CD4-positive, alpha-beta T cell treated with Interleukin-1 beta for 1 hour (primary cell): ENCODE measurements at regions not wholly inside any gene's neighbourhood (a gene's known extent, or its start where the extent isn't known, plus 50 kb on each side); places are given as distances from the start of the nearest gene placed in this dataset.

Experiments used
- DNase-seq, 2 donors: peaks; one replicate each; pipeline ENCODE4 v3.0.0-alpha.2; 2020 to 2022

DNA sequence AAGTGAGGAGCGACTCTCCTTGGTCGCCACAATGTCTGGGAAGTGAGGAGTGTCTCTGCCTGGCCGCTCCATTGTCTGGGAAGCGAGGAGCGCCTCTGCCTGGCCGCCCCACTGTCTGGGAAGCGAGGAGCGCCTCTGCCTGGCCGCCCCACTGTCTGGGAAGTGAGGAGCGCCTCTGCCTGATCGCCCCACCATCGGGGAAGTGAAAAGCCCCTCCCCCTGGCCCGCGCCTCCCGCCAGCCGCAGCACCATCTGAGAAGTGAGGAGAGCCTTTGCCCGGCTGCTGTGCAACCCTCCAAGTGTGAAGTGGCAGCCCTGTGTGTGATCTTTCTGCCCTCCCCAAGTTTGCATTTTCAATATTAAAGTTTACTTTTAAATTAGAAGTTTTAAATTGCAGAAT is 95.0 kb upstream of the PPP2R5A start:
- DNase-seq, result no peak

DNA sequence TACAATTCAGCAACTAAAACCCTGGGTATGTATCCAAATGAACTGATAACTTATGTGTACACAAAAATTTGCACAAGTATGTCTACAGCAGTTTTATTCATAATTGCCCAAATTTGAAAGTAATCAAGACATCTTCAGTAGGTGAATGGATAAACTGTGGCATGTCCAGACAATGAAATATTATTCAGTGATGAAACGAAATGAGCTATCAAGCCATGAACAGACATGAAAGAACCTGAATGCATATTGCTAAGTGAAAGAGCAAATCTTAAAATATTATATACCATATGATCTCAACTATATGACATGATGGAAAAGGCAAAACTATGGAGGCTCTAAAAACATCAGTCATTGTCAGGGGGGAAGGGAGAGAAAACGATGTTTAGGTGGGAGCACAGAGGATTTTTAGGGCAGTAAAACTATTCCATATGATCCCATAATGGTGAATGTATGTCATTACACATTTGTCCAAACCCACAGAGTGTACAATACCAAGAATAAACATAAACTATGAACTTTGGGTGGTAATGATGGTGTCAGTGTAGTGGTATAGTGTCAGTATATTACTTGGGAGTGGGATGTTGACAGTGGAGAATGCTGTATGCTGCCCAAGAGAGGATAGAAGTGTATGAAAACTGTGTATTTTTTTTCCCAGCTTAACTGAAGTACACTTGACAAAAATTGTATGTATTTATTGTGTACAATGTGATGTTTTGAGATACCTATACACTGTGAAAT is 92.8 kb upstream of the PPP2R5A start:
- DNase-seq, result no peak

DNA sequence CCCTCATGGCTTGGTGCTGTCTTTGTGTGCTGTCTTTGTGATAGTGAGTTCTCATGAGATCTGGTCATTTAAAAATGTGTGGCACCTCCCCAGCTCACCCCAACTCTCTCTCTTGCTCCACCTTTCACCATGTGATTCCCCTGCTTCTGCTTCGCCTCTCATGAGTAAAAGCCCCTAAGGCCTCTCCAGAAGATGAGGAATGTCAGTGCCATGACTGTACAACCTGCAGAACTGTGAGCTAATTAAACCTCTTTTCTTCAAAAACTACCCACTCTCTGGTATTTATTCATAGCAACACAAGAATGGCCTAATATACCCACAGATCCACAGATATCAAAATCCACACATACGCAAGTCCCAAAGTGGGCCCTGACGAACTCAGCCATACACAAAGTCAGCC is 88.9 kb upstream of the PPP2R5A start:
- no peak for DNase-seq

DNA sequence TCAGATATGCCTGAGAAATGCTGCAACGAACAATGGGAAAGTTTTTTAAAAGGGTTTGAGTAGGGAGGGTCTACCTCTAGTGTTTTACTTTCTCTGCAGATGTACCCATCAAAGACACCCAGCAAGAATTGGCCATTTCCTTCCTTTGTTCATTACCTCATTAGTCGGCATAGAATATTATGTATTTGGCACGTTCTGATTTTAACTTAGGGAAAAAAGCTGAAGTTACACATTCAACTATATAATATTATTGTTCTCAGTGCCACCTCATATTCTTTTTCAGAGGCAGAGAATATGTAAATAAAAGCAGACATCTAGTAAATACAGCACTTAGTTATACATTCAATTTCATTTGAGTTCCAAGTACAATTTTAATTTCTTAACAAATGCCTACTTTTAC is 83.7 kb upstream of the PPP2R5A start:
- DNase-seq, result no peak

DNA sequence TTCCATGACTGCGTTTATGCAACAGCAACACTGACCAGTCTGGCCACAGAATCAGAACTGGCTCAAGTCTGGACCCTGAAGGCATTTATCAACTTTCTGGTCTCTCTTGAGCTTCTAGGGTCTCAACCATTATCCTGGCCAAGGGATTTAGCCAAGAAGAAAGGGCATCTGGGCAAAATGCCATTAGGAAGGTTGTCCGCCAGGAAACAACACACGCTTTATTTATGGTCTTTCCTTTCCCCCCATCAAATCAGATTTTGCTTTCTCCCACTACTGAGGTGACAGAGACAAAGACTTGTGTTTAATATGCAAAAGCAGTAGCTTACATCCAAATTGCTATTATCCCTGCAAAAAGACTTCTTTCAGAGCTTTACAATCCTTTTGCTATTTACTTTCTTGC is 81.6 kb upstream of the PPP2R5A start:
- DNase-seq, result no peak

DNA sequence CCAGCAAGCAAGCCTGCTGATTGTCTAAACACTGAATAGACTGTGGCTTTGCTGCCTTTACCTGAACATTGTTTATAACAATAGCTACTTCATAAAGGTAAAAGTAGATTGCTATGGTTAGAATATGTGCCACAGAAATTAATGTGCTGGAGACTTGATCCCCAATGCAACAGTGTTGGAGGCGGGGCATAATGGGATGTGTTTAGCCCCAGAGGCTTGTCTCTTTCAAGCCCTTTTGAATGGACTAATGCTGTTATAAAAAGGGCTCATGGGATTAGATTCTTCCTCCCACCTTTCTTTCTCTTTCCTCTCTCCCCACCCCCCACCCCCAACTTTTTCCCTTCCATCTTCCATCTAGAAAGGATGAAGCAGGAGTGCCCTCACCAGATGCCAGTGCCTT is 80.2 kb upstream of the PPP2R5A start:
- no peak for DNase-seq

DNA sequence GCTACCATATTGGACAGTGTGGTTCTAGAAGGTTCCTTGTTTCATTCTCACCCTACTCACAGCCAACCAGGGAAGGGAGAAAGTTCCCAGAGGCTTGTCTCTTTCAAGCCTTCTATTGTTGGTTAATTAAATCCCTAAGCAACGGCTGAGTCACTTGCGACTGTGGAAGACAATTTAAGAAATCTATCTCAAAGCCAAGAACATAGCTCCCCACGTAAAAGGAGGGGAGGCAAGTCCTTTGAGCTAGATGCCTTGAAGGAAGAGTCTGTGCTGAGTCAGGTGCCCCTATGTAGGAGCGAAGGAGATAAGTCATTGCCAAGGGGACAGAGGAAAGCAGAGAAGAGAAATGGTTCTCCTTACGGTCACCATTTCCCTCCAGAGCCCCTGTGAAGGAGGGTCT is 79.4 kb upstream of the PPP2R5A start:
- no peak for DNase-seq

DNA sequence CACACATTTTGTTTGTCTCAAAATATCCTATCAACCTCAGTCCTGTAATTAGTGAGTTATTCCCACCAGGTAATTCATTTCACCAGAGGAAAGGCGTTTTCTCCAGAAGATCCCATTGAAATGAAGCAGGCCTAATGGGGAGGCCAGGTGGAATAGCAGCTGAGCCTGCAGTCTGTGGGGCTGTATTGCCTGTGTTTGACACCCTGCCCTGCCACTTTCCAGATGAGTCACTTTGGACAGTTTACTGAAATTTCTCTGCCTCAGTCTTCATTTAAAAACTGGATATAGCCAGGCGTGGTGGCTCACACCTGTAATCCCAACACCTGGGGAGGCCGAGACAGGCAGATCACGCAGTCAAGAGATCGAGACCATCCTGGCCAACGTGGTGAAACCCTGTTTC is 78.1 kb upstream of the PPP2R5A start:
- no peak for DNase-seq

DNA sequence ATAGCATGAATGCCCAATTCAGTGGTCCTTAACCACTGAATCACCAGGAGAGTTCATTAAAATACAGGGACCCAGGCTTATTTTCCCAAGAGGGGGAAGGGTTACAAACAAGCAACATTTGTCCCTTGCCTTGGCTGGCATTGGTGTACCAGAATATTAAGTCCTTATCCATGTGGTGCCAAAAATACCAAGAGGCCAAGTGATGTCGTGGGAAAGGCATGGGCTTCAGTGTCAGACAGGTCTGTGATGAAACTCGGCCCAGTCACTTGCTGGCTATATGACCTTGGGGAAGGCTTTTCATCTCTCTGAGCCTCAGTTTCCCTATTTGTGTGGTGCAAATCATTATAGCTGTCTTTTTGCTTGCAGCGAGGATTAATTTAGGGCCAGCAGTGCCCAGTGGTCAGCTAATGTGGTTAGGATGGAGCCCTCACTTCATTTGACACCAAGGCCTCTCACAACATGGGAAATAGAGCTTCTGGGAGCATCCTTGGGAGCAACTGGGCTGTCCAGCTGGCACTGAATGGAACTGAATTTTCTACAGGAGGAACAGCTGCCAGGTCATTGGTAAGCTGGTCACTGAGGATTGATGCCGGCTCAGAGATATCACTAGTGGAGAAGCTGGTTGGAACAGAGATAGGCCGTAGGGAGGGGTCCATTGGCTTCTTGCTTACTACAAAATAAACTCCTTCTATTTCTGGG is 77.2 kb upstream of the PPP2R5A start:
- DNase-seq, result no peak

DNA sequence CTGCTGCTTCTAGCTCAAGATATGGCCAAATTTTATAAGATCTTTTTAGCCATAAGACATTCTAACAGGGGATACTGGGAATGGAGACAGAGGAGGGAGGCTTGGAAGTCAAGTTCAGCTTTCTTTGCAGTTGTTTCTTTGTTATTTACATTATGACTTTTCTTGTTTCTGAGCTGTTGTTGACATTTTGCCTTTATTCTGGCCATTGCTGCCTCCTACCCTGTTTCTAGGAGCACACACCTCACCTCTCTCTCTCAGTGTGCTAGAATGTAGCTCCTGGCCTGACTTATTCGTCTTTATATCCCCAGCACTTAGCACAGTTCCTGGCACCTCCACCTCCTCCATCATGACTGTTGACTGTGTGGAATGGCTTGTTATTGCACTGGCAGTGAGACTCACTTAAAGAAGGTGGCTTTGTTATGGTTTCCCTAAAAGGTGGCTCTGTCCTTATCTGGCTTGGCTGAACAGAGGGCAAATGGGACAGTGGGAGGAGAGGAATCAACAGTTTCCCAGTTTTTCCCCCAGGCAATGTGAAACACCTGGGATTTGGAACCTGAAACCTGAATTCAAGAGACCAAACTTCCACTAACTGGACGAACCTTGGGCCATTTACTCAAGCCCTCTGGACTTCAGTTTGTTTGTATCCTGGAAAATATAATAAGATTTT is 76.1 kb upstream of the PPP2R5A start:
- DNase-seq, result no peak

DNA sequence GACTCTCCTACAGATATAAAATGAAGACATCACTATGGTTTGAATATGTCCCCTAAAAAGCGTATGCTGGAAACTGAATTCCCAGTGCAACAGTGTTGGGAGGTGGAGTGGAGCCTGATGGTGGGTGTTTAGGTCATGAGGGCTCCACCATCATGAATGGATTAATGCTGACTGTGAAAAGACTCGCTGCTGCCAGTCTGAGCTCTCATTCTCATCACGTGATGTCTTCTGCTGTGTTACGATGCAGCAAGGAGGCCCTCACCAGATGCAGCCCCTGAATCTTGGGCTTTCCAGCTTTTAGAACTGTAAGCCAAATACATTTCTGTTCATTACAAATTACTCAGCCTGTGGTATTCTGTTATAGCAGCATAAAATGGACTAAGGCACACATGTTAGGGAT is 73.8 kb upstream of the PPP2R5A start:
- DNase-seq, result no peak

DNA sequence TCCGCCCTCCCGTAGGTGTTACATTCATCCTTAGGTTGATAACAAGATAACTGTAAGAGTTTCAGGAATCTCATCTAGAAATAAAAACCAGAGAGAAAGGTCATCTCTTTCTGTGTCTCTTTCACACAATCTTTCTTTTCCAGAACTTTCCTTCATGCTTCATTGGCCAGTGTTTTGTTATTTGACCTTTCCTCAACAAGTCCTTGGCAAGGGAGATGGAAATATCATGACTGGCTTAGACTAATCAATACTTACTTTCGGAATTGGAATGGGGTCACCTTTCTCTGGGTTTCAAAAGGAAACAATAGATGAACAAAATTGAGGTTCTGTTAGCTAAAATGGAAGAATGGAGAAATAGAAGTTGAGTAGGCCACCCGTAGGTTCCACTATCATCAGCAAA is 72.9 kb upstream of the PPP2R5A start:
- DNase-seq, result no peak

DNA sequence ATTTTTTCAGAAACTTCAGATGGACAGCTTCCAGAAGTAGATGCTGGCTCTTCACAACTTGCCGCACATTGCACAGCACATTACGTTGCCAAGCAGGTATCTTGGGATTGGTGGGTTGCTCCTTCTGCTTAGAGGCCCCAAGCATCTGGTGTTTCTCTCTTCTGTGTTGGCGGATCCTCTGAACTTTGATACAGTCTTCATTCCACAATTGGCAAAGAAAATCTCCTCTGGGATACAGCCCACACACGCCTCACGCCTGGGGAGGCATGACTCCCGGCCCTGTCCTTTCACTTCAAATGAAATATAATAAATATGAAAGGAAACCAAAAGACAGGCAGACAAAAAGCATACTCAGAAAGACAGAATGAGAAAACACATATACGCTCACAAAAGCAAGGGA is 72.3 kb upstream of the PPP2R5A start:
- no peak for DNase-seq

DNA sequence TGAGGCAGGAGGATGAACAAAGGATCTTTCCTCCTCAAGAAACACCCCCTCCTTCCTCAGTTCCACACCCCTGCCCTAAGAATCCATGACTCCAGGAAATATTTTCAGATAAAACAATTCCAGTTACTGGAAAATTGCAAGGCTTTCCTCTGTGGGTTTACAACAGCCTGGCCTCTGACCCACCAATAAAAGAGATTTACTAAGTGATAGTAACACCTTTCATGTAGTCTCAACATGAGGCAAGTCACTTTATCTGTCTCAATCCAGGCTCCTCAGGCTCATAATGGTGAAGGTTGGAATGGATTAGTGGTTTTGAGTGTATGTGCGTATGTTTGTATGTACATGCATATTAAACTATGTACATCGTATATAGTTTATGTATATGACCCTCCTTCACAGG is 71.4 kb upstream of the PPP2R5A start:
- no peak for DNase-seq

DNA sequence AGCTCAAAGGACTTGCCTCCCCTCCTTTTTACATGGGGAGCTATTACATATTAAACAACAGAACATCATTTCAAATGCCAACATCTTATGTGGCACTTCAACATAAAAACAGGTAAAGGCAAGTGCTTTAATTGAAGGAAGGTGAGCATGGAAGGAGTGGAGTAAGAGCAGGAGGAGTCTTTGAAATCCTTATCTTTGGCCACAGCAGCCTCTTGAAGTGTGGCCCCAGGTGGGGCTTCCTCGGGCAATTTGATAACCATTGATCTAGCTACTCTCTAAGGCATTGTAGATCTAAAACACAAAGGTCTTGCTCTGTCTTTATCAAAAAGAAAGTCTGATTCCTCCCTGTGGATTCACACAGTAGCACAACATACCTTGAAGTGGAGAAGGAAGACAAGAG is 70.9 kb upstream of the PPP2R5A start:
- DNase-seq, result no peak

DNA sequence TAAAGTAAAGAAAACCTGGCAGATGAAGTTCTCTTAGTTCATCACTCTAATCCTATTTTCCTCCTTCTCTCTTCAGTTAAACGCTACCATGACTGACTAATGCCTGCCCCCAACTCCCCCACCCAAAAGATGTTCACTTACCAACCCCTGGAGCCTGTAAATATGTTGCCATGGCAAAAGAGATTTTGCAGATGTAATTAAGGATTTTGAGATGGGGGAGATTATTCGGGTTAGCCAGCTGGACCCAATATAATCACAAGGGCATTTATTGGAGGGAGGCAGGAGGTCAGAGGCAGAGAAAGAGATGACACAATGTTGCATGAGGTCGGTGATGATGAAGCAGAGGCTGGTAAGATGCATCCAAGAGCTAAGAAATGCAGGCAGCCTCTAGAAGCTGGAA is 69.3 kb upstream of the PPP2R5A start:
- no peak for DNase-seq

DNA sequence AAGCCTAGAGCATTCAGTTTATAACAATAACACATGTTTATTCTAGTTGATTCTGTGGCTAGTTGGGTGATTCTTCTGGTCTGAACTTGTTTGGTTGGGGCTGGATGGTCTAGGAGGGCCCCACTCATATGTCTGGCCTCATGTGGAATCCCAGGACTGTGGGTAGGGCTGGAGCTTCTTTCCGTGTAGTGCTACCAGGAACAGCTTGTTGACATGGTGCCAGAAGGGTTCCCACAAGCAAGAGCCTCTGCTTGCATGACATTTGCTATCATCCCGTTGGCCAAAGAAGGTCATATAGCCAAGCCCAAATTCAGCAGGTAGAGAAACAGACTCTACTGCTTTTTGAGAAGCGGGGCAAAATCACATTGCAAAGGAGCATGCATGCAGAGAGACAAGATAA is 67.6 kb upstream of the PPP2R5A start:
- no peak for DNase-seq

DNA sequence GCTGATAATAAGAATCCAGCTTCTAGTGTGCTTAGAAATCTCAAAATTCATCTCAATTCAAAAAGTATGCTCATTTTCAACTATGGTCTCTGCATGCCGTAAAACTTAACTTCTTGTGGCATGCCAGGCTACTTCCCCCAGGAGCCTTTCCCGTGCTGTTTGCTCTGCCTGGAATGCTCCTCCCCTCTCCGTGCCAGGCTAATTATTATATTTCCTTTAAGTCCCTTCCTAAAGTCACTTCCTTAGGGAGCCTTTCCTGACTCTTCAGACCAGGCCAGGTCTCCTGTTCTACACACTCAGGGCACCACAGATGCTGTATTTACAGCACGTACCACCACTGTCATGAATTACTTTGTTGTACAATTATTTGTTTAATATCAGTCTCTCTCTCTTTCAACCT is 67.1 kb upstream of the PPP2R5A start:
- no peak for DNase-seq

DNA sequence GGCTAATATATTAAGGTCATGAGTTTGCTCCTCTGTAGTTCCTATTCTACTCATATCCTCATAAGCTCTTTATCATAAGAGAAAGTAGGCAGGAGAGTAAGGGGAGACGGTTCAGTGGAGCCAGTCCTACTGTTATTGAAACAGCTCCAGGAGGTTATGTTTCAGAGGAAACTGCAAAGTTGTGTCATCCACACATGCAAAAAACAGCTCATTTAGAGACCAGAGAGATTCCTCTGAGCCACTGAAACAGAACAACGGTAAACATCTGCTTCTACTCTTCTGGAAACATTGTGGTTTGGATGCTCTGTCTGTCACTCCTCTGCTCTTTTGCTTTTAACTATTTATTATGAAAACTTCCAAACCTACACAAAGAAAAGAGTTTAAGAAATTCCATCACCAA is 66.3 kb upstream of the PPP2R5A start:
- no peak for DNase-seq

DNA sequence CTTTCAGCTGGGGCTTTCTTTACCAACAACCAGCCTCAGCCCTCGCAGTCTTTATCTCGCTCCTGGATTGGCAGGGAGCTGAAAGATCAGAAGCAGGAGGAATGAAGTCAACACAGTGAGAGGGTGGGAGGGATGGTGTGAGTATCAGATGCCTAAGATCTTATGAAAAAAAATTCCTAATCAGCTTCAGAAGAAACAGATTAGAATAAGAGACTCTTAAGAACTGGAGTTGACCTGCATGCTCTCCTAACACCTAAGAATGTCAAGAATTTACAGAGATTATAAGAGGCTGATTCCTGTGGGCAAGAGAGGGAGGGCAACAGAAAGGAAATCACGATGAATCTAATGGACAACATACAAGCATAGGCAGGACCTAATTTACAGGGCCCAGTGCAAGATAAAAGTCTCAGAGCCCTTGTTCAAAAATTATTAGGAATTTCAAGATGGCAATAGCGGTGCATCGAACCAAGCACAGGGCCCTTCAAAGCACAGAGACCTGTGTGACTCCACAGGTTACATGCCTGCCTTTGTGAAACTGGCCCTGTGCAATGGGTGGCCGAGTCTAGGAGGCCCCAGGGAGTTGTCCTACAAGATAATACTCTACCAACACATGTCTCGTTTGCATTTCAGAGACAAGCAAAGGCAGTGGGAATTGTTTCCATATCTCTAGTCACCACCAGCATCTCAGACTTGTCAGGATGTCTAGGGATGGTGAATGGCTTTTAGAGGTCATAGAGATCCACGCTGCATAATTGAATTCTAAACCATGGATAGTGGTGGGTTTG is 65.3 kb upstream of the PPP2R5A start:
- no peak for DNase-seq

DNA sequence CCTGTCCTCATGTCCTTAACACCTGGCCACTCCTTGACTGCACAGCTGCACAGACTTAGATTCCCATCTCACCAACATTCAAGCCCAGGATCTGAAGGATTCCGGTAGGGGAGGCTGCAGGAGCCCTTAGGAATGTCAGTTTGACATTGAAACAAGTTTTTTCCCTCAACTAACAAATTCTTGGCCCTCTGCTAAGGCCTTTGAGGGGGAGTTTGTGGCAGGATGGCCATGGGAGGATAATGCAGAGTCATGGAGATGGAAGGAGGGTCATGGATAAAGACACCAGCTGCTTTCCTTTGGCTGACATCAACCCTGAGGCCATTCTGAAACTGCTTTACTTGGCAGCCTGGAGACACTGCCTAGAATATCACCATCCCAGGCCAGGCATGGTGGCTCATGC is 63.4 kb upstream of the PPP2R5A start:
- no peak for DNase-seq

DNA sequence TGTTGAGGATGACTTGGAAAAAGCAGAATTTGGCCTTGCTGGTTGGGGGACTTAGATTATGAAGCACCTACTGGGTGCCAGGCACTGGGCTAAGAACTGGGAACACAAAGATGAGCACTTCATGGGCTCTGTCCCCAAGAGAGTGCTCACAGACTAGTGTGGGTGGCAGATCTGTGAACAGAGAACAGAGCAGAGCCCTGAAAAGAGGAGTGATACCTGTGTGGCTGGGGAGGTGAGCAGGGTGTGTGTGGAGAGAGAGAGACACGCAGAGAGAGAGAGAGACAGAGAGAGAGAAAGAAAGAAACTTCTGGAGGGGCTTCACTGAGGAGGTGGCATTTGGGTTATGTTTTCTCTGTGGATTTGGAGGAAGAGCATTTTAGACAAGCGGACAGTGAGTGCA is 61.1 kb upstream of the PPP2R5A start:
- DNase-seq, result no peak

DNA sequence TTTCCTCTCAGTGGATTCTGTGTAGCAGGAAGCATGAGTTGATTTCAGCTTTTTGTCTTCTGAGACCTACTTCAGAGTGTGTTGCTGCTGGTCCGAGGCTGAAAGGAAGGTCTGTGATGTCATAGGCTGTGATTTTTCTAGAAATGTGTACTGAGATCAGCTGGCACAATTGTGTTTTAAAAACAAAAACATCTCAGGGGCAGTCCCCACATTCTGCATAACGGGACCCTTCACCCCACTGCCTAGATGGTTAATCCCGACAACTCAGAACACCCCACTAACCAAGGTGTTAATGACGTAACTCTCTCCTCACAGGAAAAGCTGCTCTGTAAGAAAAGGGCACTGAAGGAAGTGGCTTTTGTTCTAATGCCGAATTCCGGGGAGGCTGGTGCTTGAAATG is 59.8 kb upstream of the PPP2R5A start:
- peak; percentile 37 to 67 for DNase-seq

DNA sequence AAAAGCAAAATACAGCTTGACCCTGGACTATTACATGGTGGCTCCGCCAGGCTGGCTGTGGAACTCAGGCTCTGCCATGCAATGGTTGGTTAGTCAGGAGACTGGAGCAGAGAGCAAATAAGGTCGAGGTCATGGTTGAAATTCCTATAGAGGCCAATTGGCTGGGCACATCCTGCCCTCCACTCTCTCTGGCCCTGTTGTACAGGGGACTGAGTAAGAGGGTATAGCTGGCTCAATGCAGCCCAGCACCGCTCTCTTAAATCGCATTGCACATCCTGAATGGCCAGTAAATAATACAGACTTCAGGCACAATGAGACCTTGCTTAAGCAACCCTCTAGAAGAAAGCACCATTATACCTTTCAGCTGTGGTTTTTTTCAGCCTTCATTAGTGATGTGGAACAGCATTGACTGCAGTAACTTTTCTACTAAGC is 59.3 kb upstream of the PPP2R5A start:
- DNase-seq, result no peak
